Left ventricle myocardium inferior (tissue), 1 donor: ENCODE measurements at regions not wholly inside any gene's neighbourhood (a gene's known extent, or its start where the extent isn't known, plus 50 kb on each side); places are given as distances from the start of the nearest gene placed in this dataset.

ENCODE experiments used
- DNase-seq: peaks from one replicate; pipeline ENCODE4 v3.0.0-alpha.2; 2020
- H3K27ac ChIP-seq: fragments of 200-600 bp; replicated peaks from 2 replicates; pipeline ENCODE4 v1.8.0; 2021
- H3K27me3 ChIP-seq: fragments of 200-600 bp; 2 replicates; pipeline ENCODE4 v1.8.0; 2021; ENCODE audit warnings: low read depth
- H3K36me3 ChIP-seq: fragments of 200-600 bp; 2 replicates; pipeline ENCODE4 v1.8.0; 2021
- H3K4me1 ChIP-seq: fragments of 200-600 bp; 2 replicates; pipeline ENCODE4 v1.8.0; 2021
- H3K4me3 ChIP-seq: fragments of 200-600 bp; 2 replicates; pipeline ENCODE4 v1.8.0; 2021; ENCODE audit warnings: mild to moderate bottlenecking, moderate library complexity
- H3K9me3 ChIP-seq: fragments of 200-600 bp; replicated peaks from 2 replicates; pipeline ENCODE4 v1.8.0; 2021
- CTCF ChIP-seq: fragments of 200-600 bp; IDR thresholded peaks from 2 replicates; pipeline ENCODE4 v1.8.0; 2021; ENCODE audit warnings: antibody characterized with exemption, mild to moderate bottlenecking, borderline replicate concordance
- intact Hi-C: fragments of 100-400 bp; cut with micrococcal nuclease; formaldehyde crosslinking; loops from one replicate; pipeline ENCODE4 v1.11.0; 2022
- donor health status: DM: no; HTN: yes; CAD: no; lungs with severe emphysema.

GRCh38 chr6:149225370-149225769 lies 92.1 kb upstream of the TAB2 start:
- Histone ChIP-seq H3K27me3 (no peaks in the 10 kb centered on the region), H3K36me3 (no peaks in the 10 kb centered on the region), H3K4me3 (no peak overlapping the region), H3K27ac (no peak overlapping the region), H3K9me3 (no peaks in the 10 kb centered on the region), H3K4me1 (peaks cover 12% of the 10 kb centered on the region)
- intact Hi-C loops = no loop called here
- TF ChIP-seq CTCF = no peak
- DNase-seq = no peak

GRCh38 chr6:149225946-149226345 lies 91.6 kb upstream of the TAB2 start:
- Histone ChIP-seq H3K27ac (no peak overlapping the region), H3K9me3 (no peaks in the 10 kb centered on the region), H3K27me3 (no peaks in the 10 kb centered on the region), H3K4me1 (peaks cover 12% of the 10 kb centered on the region), H3K4me3 (no peak overlapping the region), H3K36me3 (no peaks in the 10 kb centered on the region)
- intact Hi-C loops = no loop called here
- TF ChIP-seq CTCF = no peak
- DNase-seq = no peak

- Histone ChIP-seq H3K27ac (no peak overlapping the region), H3K9me3 (no peaks in the 10 kb centered on the region), H3K36me3 (no peaks in the 10 kb centered on the region), H3K27me3 (no peaks in the 10 kb centered on the region), H3K4me3 (no peak overlapping the region), H3K4me1 (peaks cover 12% of the 10 kb centered on the region)
- TF ChIP-seq CTCF = no peak
- no peak for DNase-seq
- intact Hi-C loops = no loop called here
These were observed 89.7 kb upstream of the TAB2 start for GRCh38 chr6:149227796-149228195.

DNA sequence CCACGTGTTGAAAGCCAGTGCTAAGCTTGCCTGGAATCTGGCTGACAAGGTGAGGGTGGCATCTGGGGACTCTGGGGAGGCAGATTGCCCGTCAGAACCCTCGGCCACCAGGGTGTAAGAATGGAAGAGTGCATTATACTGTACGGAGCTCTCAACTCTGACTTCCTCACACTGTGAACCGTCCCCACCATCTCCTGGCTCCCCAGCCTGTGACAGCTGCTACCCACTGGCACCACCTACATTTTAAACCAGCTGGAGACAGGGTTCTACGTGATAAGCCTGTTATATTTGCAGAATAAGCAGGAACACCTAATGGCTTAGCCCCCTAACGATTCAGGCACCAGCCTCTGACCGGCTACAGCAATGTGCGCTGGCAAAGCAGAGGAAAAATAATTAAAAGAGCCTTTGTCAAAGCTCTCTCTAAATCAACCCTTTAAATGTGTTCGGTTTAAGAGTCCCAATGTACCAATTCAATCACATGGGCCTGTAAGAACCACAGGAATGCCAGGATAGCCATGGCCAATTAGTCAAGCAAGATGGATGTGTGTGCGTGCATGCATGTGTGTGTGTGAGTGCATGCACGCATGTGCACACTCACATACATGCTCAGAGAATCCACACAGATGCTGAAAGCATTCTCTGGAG lies 89.1 kb upstream of the TAB2 start:
- peaks cover 9% of the 10 kb centered on the region for H3K4me1 ChIP-seq
- DNase-seq = no peak
- H3K36me3 ChIP-seq = no peaks in the 10 kb centered on the region
- no peak overlapping the region for H3K4me3 ChIP-seq
- no peaks in the 10 kb centered on the region for H3K9me3 ChIP-seq
- intact Hi-C loops = no loop called here
- H3K27me3 ChIP-seq = no peaks in the 10 kb centered on the region
- no peak for TF ChIP-seq CTCF
- no peak overlapping the region for H3K27ac ChIP-seq

- H3K4me1 ChIP-seq = peaks cover 3% of the 10 kb centered on the region
- H3K27me3 ChIP-seq = no peaks in the 10 kb centered on the region
- H3K27ac ChIP-seq = no peak overlapping the region
- H3K36me3 ChIP-seq = no peaks in the 10 kb centered on the region
- H3K9me3 ChIP-seq = no peaks in the 10 kb centered on the region
- TF ChIP-seq CTCF = no peak
- DNase-seq = no peak
- H3K4me3 ChIP-seq = no peak overlapping the region
- intact Hi-C loops = no loop called here
These were observed 88.4 kb upstream of the TAB2 start for GRCh38 chr6:149229096-149229495.
